Astrocyte (in vitro differentiated cells and primary cell): ENCODE measurements at regions not wholly inside any gene's neighbourhood (a gene's known extent, or its start where the extent isn't known, plus 50 kb on each side); places are given as distances from the start of the nearest gene placed in this dataset.

ENCODE experiments used
- CTCF ChIP-seq: IDR thresholded peaks from 2 replicates; pipeline ENCODE4 v1.5.1; 2011; ENCODE audit warnings: low read depth, mild to moderate bottlenecking, inconsistent platforms, low read length, moderate library complexity; ENCODE audit not compliant: insufficient read depth
- EZH2 ChIP-seq: IDR thresholded peaks from 2 replicates; pipeline ENCODE4 v1.6.1; 2012; ENCODE audit warnings: mild to moderate bottlenecking, low read length, inconsistent platforms; ENCODE audit not compliant: insufficient read depth

- no peak for TF ChIP-seq CTCF
- TF ChIP-seq EZH2: no peak
Observed at GRCh38 chr6:119678961-119679360, 329.4 kb upstream of the MAN1A1 start.
